A673 (cell line): ENCODE measurements at regions not wholly inside any gene's neighbourhood (a gene's known extent, or its start where the extent isn't known, plus 50 kb on each side); places are given as distances from the start of the nearest gene placed in this dataset.

Experiments
- BruUV-seq: library from RNA; stranded (reverse); fragments of 400-500 nt; replicated peaks from 2 replicates; lab custom pipeline; 2021; lab: Mats Ljungman, UMichigan
- CTCF ChIA-PET: fragments of 300-600 bp; sonication (Branson Sonifier 250); formaldehyde crosslinking; loops from one replicate; lab custom pipeline; 2022; ENCODE audit warnings: antibody characterized with exemption; lab: Charles Lee
- POLR2A ChIA-PET: fragments of 300-600 bp; sonication (Branson Sonifier 250); formaldehyde crosslinking; loops from one replicate; lab custom pipeline; 2022; ENCODE audit warnings: antibody characterized with exemption; ENCODE audit not compliant: low non-redundant PET; lab: Charles Lee
- DNase-seq: peaks from one replicate; pipeline ENCODE4 v3.0.0-alpha.2; 2015; ENCODE audit warnings: low spot score
- H3K27ac ChIP-seq: fragments of 200-600 bp; sonication (generic); 2 replicates; pipeline ENCODE4 v1.5.1; 2016; ENCODE audit warnings: mixed run types, low read depth, mild to moderate bottlenecking, mixed read lengths, antibody characterized with exemption, low read length; ENCODE audit not compliant: poor library complexity, severe bottlenecking
- H3K27me3 ChIP-seq: fragments of 200-600 bp; sonication (generic); replicated peaks from 2 replicates; pipeline ENCODE4 v1.6.1; 2017; ENCODE audit warnings: mixed run types, low read depth, mild to moderate bottlenecking, mixed read lengths, antibody characterized with exemption, low read length; ENCODE audit not compliant: insufficient read depth, poor library complexity
- H3K36me3 ChIP-seq: fragments of 200-600 bp; sonication (generic); 2 replicates; pipeline ENCODE4 v1.6.1; 2016; ENCODE audit warnings: mixed run types, mild to moderate bottlenecking, mixed read lengths, antibody characterized with exemption, low read length; ENCODE audit not compliant: insufficient read depth, poor library complexity, severe bottlenecking
- H3K4me1 ChIP-seq: fragments of 200-600 bp; sonication (generic); 2 replicates; pipeline ENCODE4 v1.6.1; 2017; ENCODE audit warnings: mixed run types, mild to moderate bottlenecking, mixed read lengths, antibody characterized with exemption, low read length; ENCODE audit not compliant: insufficient read depth, poor library complexity, severe bottlenecking
- H3K4me3 ChIP-seq: fragments of 200-600 bp; sonication (generic); 2 replicates; pipeline ENCODE4 v1.5.1; 2016; ENCODE audit warnings: low read depth, mixed run types, mild to moderate bottlenecking, mixed read lengths, low read length; ENCODE audit not compliant: poor library complexity, severe bottlenecking
- H3K9me3 ChIP-seq: fragments of 200-600 bp; sonication (generic); 2 replicates; pipeline ENCODE4 v1.6.1; 2016; ENCODE audit warnings: mixed run types, low read depth, mild to moderate bottlenecking, mixed read lengths, antibody characterized with exemption, low read length; ENCODE audit not compliant: poor library complexity, severe bottlenecking
- EZH2 ChIP-seq: fragments of 200-600 bp; sonication (generic); IDR thresholded peaks from 2 replicates; pipeline ENCODE4 v1.6.1; 2017; ENCODE audit warnings: borderline replicate concordance, low read depth, mild to moderate bottlenecking, mixed read lengths, antibody characterized with exemption, low read length; ENCODE audit not compliant: poor library complexity, severe bottlenecking
- intact Hi-C: fragments of 100-400 bp; cut with micrococcal nuclease; formaldehyde crosslinking; loops from one replicate; pipeline ENCODE4 v1.10.0; 2022; ENCODE audit not compliant: unreplicated experiment
- TF ChIP-seq, protein P1 (sequence below): fragments of 300-800, 200-600 bp; sonication (generic); conservative IDR thresholded peaks from 2 replicates; pipeline ENCODE4 v1.5.1; 2017; ENCODE audit warnings: low read depth, mild to moderate bottlenecking, antibody characterized with exemption, low read length, moderate library complexity, mixed read lengths

- no peaks in the 10 kb centered on the region for H3K27me3 ChIP-seq
- H3K4me3 ChIP-seq = no peak overlapping the region
- BruUV-seq = no TSS peak
- H3K36me3 ChIP-seq = no peaks in the 10 kb centered on the region
- H3K27ac ChIP-seq = no peak overlapping the region
- POLR2A ChIA-PET = no interaction called here
- TF ChIP-seq, protein P1, sequence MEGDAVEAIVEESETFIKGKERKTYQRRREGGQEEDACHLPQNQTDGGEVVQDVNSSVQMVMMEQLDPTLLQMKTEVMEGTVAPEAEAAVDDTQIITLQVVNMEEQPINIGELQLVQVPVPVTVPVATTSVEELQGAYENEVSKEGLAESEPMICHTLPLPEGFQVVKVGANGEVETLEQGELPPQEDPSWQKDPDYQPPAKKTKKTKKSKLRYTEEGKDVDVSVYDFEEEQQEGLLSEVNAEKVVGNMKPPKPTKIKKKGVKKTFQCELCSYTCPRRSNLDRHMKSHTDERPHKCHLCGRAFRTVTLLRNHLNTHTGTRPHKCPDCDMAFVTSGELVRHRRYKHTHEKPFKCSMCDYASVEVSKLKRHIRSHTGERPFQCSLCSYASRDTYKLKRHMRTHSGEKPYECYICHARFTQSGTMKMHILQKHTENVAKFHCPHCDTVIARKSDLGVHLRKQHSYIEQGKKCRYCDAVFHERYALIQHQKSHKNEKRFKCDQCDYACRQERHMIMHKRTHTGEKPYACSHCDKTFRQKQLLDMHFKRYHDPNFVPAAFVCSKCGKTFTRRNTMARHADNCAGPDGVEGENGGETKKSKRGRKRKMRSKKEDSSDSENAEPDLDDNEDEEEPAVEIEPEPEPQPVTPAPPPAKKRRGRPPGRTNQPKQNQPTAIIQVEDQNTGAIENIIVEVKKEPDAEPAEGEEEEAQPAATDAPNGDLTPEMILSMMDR = peak; percentile 38
- TF ChIP-seq EZH2 = no peak
- no peaks in the 10 kb centered on the region for H3K9me3 ChIP-seq
- intact Hi-C loops = no loop called here
- CTCF ChIA-PET = no interaction called here
- peak; percentile 14 for DNase-seq
- no peaks in the 10 kb centered on the region for H3K4me1 ChIP-seq
Observed at GRCh38 chr6:72522735-72523141, 99.1 kb upstream of the KCNQ5 start.

DNA sequence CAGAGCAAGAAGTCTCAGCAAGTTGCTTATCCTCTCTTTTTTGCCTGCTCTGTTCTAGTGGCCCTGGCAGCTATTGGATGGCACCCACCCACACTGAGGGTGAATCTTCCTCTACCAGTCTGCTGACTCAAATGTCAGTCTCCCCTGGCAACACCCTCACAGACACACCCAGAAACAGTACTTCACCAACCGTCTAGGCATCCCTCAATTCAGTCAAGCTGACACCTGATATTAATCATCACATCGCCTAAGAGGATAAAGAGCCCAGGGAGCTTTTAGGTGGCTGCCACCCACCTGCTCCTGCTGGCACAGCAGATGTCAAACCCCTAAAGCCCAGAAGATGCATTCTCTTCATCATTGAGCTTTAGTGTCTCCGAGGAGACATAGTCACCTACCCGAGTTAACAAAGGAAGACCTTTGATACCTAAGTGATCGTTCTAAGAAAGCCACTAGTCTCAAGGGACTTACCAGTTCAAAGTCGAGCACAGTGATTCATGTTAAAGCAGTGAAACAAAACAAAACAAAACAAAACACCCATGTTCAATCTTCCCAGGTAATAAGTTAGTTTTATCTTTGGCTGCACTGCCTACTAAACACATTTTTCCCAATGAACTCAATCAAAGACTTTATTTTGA lies 97.7 kb upstream of the KCNQ5 start:
- no peaks in the 10 kb centered on the region for H3K36me3 ChIP-seq
- TF ChIP-seq, protein P1 = no peak
- ChIA-PET POLR2A (no interaction called here), CTCF (no interaction called here)
- BruUV-seq = no TSS peak
- no peak overlapping the region for H3K4me3 ChIP-seq
- intact Hi-C loops = no loop called here
- DNase-seq = no peak
- H3K9me3 ChIP-seq = no peaks in the 10 kb centered on the region
- no peak overlapping the region for H3K27ac ChIP-seq
- no peaks in the 10 kb centered on the region for H3K27me3 ChIP-seq
- H3K4me1 ChIP-seq = no peaks in the 10 kb centered on the region

GRCh38 chr6:72525821-72526510 lies 95.9 kb upstream of the KCNQ5 start:
- DNase-seq = no peak
- TF ChIP-seq EZH2 = no peak
- TF ChIP-seq, protein P1 = no peak
- POLR2A ChIA-PET = no interaction called here
- CTCF ChIA-PET = interaction anchor here (0.5 kb wide), 1 partner anchor 62 kb away, joined by 3 read pairs; no protein-coding TSS in a partner anchor
- Histone ChIP-seq H3K4me1 (no peaks in the 10 kb centered on the region), H3K27ac (no peak overlapping the region), H3K27me3 (no peaks in the 10 kb centered on the region), H3K4me3 (no peak overlapping the region), H3K9me3 (no peaks in the 10 kb centered on the region), H3K36me3 (no peaks in the 10 kb centered on the region)
- no TSS peak for BruUV-seq
- intact Hi-C loops = no loop called here
